GM21786 (cell line): ENCODE measurements at regions not wholly inside any gene's neighbourhood (a gene's known extent, or its start where the extent isn't known, plus 50 kb on each side); places are given as distances from the start of the nearest gene placed in this dataset.

Experiments
- ATAC-seq: cut with Tn5 transposase; IDR thresholded peaks from one replicate; pipeline ENCODE4 v1.9.1; 2021; ENCODE audit not compliant: unreplicated experiment

DNA sequence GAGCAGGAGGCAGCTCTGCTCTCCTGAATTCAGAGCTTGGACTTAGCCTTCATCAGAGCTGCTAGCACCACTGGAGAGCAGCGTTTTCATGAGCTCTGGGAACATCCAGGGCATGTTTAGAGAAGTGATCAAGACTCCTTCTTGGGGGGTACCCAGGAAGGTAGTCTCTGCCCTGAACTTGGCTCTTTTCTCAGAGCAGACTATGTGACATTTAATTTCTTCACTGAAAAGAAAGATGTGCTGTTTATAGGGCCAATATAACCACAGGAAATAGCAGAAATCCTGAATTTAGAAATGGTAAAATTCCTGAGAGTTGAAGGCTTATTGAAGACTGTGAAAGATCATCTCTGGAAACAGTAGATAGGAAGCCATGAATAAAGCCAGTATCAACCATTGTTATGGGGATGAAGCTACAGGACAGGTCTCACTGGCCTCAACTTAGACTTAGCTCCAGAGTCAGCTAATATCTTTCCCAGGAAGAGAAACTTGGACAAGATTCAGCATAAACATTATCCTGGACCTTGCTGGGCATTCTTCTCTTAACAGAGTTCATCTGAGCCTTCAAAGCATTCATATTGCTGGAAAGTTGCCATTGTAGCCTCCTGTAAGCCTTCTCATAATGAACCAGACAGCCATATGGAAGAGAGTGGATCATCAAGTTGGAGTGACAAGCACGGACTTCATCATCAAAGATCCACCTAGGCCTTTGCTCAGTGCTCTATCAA lies 386.6 kb upstream of the THBS1 start:
- no peak for ATAC-seq

DNA sequence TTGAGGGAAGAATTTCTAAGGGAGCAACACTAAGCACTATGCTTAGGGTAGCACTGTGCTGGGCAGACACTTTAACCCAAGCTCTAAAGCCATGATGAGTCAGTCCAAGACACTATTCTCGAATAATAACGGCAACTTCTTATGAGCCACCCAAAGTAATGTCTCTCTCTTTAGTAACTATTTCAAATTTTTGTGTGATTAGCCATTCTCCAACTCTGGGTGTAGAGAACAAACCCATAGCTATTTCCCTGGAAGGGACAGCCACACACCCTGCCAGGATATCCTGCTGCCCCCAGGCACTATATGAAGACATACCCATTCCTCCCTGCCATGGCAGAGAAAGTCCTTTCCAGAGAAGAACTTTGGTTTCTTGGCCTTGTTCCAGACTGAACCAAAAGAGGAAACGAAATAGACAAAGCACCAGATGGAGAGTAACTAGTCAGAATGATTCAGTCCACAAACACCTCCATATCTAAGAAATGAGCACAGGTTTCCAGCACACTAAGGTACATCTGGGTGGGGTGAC lies 384.9 kb upstream of the THBS1 start:
- ATAC-seq, result no peak

DNA sequence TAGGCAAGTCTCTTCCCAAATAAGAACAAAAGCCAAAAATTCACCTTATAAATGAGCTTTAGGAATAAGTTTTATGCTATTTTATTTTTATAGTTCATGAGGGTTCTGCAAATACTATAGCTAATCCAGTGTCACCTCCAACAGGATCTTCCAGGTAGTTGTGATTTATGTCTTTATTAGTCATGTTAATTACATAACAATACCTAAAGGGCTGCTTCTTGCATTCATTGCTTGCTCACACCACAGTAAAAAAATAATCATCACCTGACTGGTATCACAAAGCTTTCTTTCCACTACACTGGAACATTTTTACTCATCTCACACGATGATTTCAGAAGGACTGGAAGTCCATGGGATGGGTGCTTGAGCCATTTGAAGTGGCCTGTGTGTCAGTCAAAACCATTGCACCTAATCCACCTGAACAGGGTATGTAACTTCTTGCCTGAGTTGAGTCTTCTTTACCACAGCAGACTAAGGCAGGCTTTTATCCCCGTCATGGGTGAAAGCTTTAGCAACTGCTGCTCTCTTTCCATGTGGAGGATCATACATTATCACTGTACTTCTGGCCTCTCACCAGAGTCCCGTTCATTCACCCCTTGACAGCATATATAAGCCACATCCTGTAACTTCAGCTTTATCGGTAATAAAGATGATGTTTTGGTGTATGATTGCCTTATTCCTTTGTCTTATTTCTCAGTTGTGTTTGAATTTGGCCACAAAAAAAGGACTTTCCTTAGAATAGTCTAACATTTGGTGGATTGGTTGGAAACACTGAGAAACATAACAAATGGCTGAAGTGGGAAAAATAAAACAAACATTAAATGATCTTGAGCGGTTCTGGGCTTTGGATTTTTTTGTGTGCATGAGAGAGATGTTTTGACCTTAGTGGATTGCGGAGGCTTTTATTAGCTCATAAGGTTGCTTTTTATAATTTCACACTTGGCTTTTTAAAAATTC lies 382.6 kb upstream of the THBS1 start:
- ATAC-seq, result no peak

DNA sequence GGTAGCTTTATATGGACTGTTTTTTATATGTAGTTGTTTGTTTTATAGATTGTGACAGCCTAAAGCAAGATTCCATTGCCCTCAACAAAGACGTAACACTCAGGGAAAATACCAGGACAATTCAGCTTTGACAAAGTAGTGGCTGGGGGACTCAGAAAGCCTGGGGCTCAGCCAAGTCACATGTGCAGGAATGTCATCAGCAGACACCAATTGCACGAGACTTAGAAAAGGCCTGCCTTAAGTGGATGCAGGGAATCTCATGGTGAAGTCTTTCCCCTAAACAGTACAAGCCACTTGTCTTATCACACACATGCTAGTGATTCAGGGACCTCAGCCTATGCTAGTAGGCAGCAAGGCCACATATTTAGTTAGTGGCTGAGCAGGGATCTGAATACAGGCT lies 381.8 kb upstream of the THBS1 start:
- ATAC-seq, result no peak

DNA sequence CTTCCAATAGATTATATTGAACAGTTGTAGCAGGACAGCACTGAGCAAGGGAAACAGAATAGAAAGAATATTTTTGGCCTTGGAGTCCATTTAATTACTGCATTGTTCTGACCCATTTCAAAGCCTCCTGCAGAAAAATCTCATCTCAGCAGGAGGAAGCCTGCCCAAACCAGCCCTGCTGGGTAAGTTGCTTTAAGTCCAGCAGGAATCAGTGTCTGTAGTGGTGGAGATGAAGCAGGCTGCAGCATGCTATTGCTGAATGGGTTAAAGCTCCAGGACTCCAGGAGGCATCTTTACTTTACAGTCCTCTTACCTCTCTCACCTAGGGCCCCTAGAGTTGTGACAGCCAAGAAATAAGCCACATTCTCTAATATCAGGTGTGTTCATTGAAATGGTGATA lies 380.3 kb upstream of the THBS1 start:
- ATAC-seq, result no peak

DNA sequence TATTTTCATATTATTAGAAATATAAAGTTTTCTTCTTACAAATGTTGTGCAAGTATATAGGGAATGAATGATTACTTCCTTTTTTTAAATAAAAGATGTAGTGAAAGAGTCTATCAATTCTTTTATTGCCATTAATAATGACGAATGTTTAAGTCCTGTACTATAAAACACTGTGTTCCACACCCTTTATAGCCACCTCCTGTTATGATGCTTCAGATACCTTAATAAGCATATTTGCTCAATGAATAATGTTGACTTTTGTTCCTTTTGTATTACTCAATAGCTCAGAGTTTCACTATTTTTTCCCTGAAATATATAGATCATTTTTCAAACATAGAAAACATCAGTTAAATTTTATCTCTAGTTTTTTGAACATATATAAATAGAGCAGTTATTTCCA lies 378.2 kb upstream of the THBS1 start:
- ATAC-seq, result no peak

DNA sequence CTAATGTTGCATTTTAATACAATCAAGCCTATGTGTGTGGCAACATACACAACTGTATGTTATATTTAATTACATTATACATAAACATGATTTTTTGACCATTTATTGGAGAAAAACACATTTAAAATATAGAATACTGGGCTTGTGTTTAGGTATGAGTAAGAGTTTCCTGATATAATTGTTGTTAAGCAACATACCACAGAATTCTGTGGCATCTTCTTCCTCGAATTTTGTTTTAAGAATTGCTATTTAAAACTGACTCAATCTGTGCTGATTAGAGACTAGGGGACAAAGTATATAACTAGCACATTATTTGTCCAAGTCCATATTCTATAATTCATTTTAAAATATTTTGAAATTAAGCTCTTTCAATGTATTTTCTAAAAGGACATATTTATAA lies 376.8 kb upstream of the THBS1 start:
- no peak for ATAC-seq

DNA sequence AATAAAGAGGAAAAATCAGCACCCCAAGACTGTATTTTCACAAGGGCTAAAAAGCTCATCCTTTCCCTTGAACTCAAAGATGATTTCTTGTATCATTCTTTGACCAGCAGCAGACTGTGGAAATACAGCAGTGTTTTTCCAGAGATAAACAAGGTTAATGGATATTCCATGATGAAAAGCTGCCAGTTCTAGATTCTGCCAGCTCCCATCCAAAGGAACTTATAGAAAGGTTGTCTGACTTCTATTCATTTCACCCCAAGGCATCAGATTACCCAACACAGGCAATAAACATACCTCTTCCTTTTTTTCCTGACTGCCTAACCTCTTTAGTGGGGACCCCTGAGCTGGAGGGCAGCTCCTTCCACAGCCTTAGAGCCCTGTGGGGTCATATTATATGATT lies 375.8 kb upstream of the THBS1 start:
- ATAC-seq, result no peak

GRCh38 chr15:39205506-39206371 lies 375.1 kb upstream of the THBS1 start:
- no peak for ATAC-seq

DNA sequence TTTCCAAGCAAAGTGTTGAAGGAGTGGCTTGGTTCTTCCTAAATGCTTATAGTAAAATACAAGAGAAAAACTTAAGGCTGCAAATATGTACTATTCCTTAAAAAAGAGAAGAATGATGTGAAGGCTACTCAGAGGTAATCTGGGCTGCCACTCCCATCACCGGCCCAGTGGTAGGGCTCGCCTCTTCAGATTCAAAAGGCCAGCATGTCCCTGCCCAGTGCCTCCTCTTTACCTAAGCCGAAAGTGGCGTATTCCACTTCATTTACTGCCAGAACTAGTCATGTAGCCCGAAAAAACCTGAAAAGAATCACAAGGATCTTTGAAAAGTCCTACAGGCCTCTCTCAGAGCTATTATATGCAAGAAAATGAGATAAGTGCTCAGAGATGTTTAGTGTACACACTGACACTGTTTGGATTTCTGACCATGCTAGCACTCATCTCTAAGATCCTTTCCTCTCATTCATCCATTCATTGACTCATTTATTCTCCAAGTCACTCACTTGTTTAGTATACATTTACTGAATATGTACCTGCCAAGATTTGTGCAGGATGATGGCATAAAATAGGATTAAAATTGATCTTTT lies 373.3 kb upstream of the THBS1 start:
- no peak for ATAC-seq

DNA sequence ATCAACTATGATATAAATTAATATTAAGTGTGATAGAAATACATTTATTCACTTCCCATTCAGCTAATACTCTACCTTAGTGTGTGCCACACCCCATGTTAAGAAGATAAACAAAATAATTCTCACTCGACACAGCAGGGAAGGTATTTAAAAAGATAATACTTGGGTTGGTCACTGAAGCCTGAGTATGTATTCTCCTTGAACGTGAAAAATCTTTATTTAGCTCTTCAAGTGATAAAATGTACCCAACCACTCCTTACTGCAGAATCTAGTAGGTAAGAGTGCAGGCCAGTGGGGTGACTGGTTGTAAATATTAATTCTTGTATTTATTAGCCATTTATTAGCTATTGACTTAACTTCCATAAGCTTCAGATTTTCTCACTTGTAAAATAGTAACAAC lies 372.7 kb upstream of the THBS1 start:
- ATAC-seq, result no peak

DNA sequence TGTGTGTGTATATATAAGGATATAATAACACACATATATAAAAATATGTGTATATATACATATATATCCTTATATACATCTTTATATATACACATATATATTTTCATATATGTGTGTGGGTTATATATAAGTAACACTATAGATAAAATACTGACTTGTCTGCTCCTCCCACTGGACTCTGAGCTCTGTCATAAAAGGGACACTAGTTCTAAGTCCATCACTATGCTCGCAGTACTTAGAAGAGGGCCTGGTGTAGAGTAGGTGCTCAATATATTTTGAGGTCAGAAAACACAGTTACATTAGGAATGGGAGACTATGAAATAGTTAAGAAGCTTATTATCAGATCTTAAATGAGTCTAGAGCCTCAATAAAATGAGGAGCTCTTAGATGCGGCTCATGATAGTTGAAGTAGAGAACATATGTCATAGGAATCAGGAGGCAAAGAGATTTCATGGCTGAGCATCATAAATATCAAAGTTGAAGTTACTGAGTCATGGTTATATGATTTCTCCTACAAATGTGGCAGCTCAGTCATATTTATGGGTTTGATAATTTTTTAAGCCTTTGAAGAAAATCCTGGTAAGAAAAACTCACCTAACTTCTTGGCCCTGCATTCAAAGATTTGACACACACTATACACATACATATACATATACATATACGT lies 371.2 kb upstream of the THBS1 start:
- no peak for ATAC-seq

- ATAC-seq, result no peak
These were observed 369.5 kb upstream of the THBS1 start for GRCh38 chr15:39211108-39211979.

- no peak for ATAC-seq
These were observed 367.5 kb upstream of the THBS1 start for GRCh38 chr15:39213385-39213840.

- ATAC-seq, result no peak
These were observed 365.9 kb upstream of the THBS1 start for GRCh38 chr15:39215015-39215414.

GRCh38 chr15:39216816-39217215 lies 364.1 kb upstream of the THBS1 start:
- ATAC-seq, result no peak

- no peak for ATAC-seq
These were observed 361.3 kb upstream of the THBS1 start for GRCh38 chr15:39219608-39220007.

GRCh38 chr15:39226169-39226937 lies 354.5 kb upstream of the THBS1 start:
- no peak for ATAC-seq
